AG10803 (cell line): ENCODE measurements at regions not wholly inside any gene's neighbourhood (a gene's known extent, or its start where the extent isn't known, plus 50 kb on each side); places are given as distances from the start of the nearest gene placed in this dataset.
"Not testable (repeated sequence)": the region's sequence is repeated elsewhere in the genome, so short reads cannot be mapped to it uniquely, and the experiment has no call there.

ENCODE experiments used
- DNase-seq: peaks from one replicate; pipeline ENCODE4 v3.0.0; 2010; ENCODE audit warnings: low read depth
- H3K4me3 ChIP-seq: 2 replicates; pipeline ENCODE4 v1.5.1; 2011; ENCODE audit warnings: mild to moderate bottlenecking, low read length, control low read depth
- CTCF ChIP-seq: conservative IDR thresholded peaks from 2 replicates; pipeline ENCODE4 v1.5.1; 2011; ENCODE audit warnings: mild to moderate bottlenecking, low read length, control low read depth, inconsistent platforms

DNA sequence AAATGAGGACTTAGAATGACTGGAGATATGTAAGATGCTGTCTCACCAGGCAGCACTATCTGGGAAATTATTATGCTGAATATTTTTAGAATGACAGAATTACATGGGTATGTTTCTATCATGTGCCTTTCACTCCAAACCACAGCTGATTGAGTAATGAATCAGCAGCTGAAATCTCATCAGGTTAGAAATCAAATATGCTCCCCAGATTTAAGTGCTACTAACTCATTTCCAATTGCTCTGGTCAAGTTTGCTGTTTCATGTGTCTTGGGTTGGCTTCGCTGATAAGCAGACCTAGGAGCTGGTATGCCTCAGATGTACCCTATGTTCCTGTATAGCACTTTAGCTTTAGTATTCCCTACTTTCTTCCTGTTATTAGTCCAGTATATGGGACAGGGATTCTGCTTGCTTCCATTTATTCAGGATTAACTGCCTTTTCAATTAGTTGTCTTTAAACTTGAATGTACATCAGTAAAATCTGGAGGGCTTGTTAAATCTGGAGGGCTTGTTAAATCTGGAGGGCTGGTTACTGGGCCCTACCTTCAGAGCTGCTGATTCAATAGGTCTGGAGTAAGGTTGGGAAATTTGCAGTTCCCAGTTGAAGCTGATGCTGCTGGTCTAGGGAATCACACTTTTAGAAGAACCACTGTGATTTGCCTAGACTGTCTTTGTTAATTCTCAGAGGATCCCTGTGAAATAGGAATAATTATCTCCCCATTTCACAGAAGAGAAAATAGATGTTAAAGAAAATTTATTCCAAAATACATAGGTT is 172.9 kb downstream of the DKK1 start:
- TF ChIP-seq CTCF: no peak
- peak; percentile 92 for DNase-seq
- H3K4me3 ChIP-seq: no peak overlapping the region

GRCh38 chr10:52488606-52489485 is 174.8 kb downstream of the DKK1 start:
- DNase-seq: peak; percentile 49
- peak; percentile 67 for TF ChIP-seq CTCF
- no peak overlapping the region for H3K4me3 ChIP-seq

DNA sequence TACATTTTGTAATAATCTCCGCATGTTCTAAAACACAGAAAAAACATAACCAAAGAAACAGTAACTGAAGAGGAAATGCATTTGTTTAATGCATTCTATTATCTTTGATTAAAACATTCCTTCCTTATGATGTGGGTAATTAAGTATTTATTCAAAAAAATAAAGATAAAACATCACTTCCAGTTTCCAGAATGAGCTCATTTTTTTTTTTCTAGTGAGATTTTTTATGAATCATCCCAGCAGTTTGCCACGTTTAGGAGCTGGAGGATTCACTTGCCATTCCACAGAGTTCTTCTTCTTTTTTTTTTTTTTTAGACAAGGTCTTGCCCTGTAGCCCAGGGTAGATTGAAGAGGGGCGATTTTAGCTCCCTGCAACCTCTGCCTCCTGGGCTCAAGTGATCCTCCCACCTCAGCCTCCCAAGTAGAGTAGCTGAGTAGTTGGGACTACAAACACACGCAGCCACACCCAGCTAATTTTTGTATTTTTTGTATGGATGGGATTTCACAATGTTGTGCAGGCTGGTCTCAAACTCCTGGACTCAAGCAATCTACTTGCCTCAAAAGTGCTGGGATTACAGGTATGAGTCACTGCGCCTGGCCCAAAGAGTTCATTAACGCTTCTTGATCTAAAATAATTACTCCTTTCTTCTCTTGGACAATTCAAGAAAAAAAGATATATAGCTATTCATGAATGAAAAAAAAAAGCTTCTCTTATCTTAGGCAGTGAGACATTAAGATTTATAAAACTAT is 177.3 kb downstream of the DKK1 start:
- no peak for TF ChIP-seq CTCF
- H3K4me3 ChIP-seq: no peak overlapping the region
- peak; percentile 59 for DNase-seq

DNA sequence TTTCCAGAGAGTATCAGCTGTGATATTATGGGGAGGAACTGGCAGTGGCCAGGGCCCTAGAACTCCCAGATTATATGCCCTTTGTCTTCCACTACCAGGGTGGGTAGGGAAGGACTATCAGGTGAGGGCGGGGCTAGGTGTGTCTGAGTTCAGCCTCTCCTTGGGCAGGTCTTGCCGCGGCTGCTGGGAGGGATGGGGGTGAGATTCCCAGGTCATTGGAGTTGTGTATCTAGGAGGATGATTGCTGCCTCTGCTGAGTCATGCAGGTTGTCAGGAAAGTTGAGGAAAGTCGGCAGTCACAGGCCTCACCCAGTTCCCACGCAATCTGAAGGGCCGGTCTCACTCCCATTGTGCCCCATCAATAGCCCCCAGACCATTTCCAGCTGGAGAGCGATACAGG is 185.2 kb downstream of the DKK1 start:
- TF ChIP-seq CTCF: no peak
- no peak for DNase-seq
- H3K4me3 ChIP-seq: no peak overlapping the region

- TF ChIP-seq CTCF: no peak
- no peak overlapping the region for H3K4me3 ChIP-seq
- no peak for DNase-seq
Measured at GRCh38 chr10:52500476-52500875, 186.4 kb downstream of the DKK1 start.

GRCh38 chr10:52502237-52502636 is 188.2 kb downstream of the DKK1 start:
- no peak for DNase-seq
- no peak overlapping the region for H3K4me3 ChIP-seq
- no peak for TF ChIP-seq CTCF

DNA sequence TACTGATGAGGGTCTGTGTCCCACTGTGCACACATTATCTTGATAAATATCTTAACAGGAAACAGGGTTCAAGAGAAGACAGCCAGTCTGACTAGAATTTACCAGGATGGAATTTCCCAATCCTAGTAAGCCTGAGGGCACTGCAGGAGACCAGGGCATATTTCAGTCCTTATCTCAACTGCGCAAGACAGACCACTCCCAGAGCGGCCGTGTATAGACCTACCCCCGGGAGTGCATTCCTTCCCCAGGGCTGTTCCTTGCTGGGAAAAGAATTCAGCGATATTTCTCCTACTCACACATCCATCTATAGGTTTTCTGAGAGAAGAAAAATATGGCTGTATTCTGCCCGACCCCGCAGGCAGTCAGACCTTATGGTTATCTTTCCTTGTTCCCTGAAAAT is 191.3 kb downstream of the DKK1 start:
- H3K4me3 ChIP-seq, DNase-seq: not testable (repeated sequence)
